Fibroblast of lung (primary cell): ENCODE measurements at regions not wholly inside any gene's neighbourhood (a gene's known extent, or its start where the extent isn't known, plus 50 kb on each side); places are given as distances from the start of the nearest gene placed in this dataset.

Source experiments
- DNase-seq, 2 donors: peaks; one replicate each; pipeline versions ENCODE4 v3.0.0 to v3.0.0-alpha.2; 2010; ENCODE audit warnings: low read depth in 2 of 2
- H2AFZ ChIP-seq: 2 replicates; pipeline ENCODE4 v1.5.1; 2012; ENCODE audit warnings: low read length, control low read depth, inconsistent platforms
- H3K27ac ChIP-seq: 2 replicates; pipeline ENCODE4 v1.5.1; 2011; ENCODE audit warnings: low read length, control low read depth; ENCODE audit not compliant: insufficient read depth
- H3K27me3 ChIP-seq: 2 replicates; pipeline ENCODE4 v1.5.1; 2011; ENCODE audit warnings: mild to moderate bottlenecking, low read length; ENCODE audit not compliant: control insufficient read depth, insufficient read depth
- H3K36me3 ChIP-seq: 2 replicates; pipeline ENCODE4 v1.5.1; 2011; ENCODE audit warnings: low read length; ENCODE audit not compliant: control insufficient read depth, insufficient read depth
- H3K4me1 ChIP-seq: 2 replicates; pipeline ENCODE4 v1.5.1; 2011; ENCODE audit warnings: low read length; ENCODE audit not compliant: control insufficient read depth, insufficient read depth; ENCODE audit errors: extremely low read depth
- H3K4me2 ChIP-seq: 2 replicates; pipeline ENCODE4 v1.5.1; 2011; ENCODE audit warnings: low read length, control low read depth; ENCODE audit not compliant: insufficient read depth; ENCODE audit errors: extremely low read depth
- H3K4me3 ChIP-seq, 4 experiments: fragments of 200-600 bp in 1 of 4; sonication (generic) in 1 of 4; replicated peaks in 1 of 4; 2 replicates each; pipeline ENCODE4 v1.5.1; 2011 to 2016; ENCODE audit warnings: low read length in 4 of 4, low read depth in 3 of 4, mild to moderate bottlenecking in 3 of 4, control low read depth in 2 of 4, inconsistent platforms in 1 of 4, mixed read lengths in 1 of 4; ENCODE audit not compliant: insufficient read depth in 1 of 4; ENCODE audit errors: control extremely low read depth in 1 of 4
- H3K79me2 ChIP-seq: 2 replicates; pipeline ENCODE4 v1.5.1; 2012; ENCODE audit warnings: mild to moderate bottlenecking, low read length, inconsistent platforms; ENCODE audit not compliant: control insufficient read depth, insufficient read depth
- H3K9ac ChIP-seq: 2 replicates; pipeline ENCODE4 v1.5.1; 2011; ENCODE audit warnings: mild to moderate bottlenecking, low read length, control low read depth; ENCODE audit not compliant: insufficient read depth
- H3K9me3 ChIP-seq: 2 replicates; pipeline ENCODE4 v1.5.1; 2012; ENCODE audit warnings: low read depth, low read length; ENCODE audit not compliant: control insufficient read depth, insufficient read depth
- H4K20me1 ChIP-seq: 2 replicates; pipeline ENCODE4 v1.5.1; 2011; ENCODE audit warnings: low read length; ENCODE audit not compliant: control insufficient read depth, insufficient read depth; ENCODE audit errors: extremely low read depth
- CTCF ChIP-seq, 2 donors: IDR thresholded peaks in 1 of 2; conservative IDR thresholded peaks in 1 of 2; 1 replicate in 1 of 2; 2 replicates in 1 of 2; pipeline ENCODE4 v1.5.1; 2011 to 2012; ENCODE audit warnings: low read length in 2 of 2, control low read depth in 1 of 2, inconsistent platforms in 1 of 2, low read depth in 1 of 2, mild to moderate bottlenecking in 1 of 2
- EZH2 ChIP-seq: IDR thresholded peaks from 2 replicates; pipeline ENCODE4 v1.5.1; 2012; ENCODE audit warnings: low read length, control low read depth, mild to moderate bottlenecking; ENCODE audit errors: missing control alignments

GRCh38 chr4:8732092-8732491, 139.5 kb downstream of the CPZ start:
- H3K36me3 ChIP-seq, result no peaks in the 10 kb centered on the region
- TF ChIP-seq CTCF (conservative IDR thresholded peaks at IDR 0.05 in 1 of 2, IDR thresholded peaks at IDR 0.05 in 1 of 2; ENCODE audit: low read depth in 1 of 2, low read length in 2 of 2) (no peak), EZH2 (no peak)
- H3K4me3 ChIP-seq, result no peak overlapping the region
- H3K27ac ChIP-seq, result no peak overlapping the region
- H3K27me3 ChIP-seq, result no peaks in the 10 kb centered on the region
- H3K4me2 ChIP-seq, result no peak overlapping the region
- H3K9ac ChIP-seq, result no peak overlapping the region
- no peaks in the 10 kb centered on the region for H4K20me1 ChIP-seq
- no peak for DNase-seq
- no peak overlapping the region for H2AFZ ChIP-seq
- no peaks in the 10 kb centered on the region for H3K9me3 ChIP-seq
- H3K79me2 ChIP-seq, result no peaks in the 10 kb centered on the region
- no peaks in the 10 kb centered on the region for H3K4me1 ChIP-seq

- H4K20me1 ChIP-seq, result no peaks in the 10 kb centered on the region
- no peak overlapping the region for H3K4me3 ChIP-seq
- no peaks in the 10 kb centered on the region for H3K27me3 ChIP-seq
- H3K79me2 ChIP-seq, result no peaks in the 10 kb centered on the region
- no peaks in the 10 kb centered on the region for H3K4me1 ChIP-seq
- H3K9me3 ChIP-seq, result no peaks in the 10 kb centered on the region
- no peak overlapping the region for H2AFZ ChIP-seq
- TF ChIP-seq CTCF (conservative IDR thresholded peaks at IDR 0.05 in 1 of 2, IDR thresholded peaks at IDR 0.05 in 1 of 2; ENCODE audit: low read depth in 1 of 2, low read length in 2 of 2), result no peak
- TF ChIP-seq EZH2, result no peak
- no peak for DNase-seq
- no peak overlapping the region for H3K9ac ChIP-seq
- no peak overlapping the region for H3K27ac ChIP-seq
- H3K4me2 ChIP-seq, result no peak overlapping the region
- H3K36me3 ChIP-seq, result no peaks in the 10 kb centered on the region
Measured at GRCh38 chr4:8731364-8731763, 138.8 kb downstream of the CPZ start.

- no peaks in the 10 kb centered on the region for H3K36me3 ChIP-seq
Measured at GRCh38 chr4:8730681-8731080, 138.1 kb downstream of the CPZ start.

More at GRCh38 chr4:8730681-8731080, 138.1 kb downstream of the CPZ start:
- Histone ChIP-seq H3K4me1 (no peaks in the 10 kb centered on the region), H2AFZ (no peak overlapping the region), H3K9me3 (no peaks in the 10 kb centered on the region), H3K9ac (no peak overlapping the region), H3K27me3 (no peaks in the 10 kb centered on the region), H3K4me3 (no peak overlapping the region), H3K4me2 (no peak overlapping the region), H3K27ac (no peak overlapping the region), H4K20me1 (no peaks in the 10 kb centered on the region), H3K79me2 (no peaks in the 10 kb centered on the region)
- TF ChIP-seq EZH2 (no peak), CTCF (conservative IDR thresholded peaks at IDR 0.05 in 1 of 2, IDR thresholded peaks at IDR 0.05 in 1 of 2; ENCODE audit: low read depth in 1 of 2, low read length in 2 of 2) (no peak)
- no peak for DNase-seq
